Islet precursor cell (in vitro differentiated cells): ENCODE measurements at regions not wholly inside any gene's neighbourhood (a gene's known extent, or its start where the extent isn't known, plus 50 kb on each side); places are given as distances from the start of the nearest gene placed in this dataset.
A peak's percentile ranks its signal among the peaks of the same experiment; 100 is the strongest.

Experiments
- DNase-seq: peaks from one replicate; pipeline ENCODE4 v3.0.0-alpha.2; 2018

DNA sequence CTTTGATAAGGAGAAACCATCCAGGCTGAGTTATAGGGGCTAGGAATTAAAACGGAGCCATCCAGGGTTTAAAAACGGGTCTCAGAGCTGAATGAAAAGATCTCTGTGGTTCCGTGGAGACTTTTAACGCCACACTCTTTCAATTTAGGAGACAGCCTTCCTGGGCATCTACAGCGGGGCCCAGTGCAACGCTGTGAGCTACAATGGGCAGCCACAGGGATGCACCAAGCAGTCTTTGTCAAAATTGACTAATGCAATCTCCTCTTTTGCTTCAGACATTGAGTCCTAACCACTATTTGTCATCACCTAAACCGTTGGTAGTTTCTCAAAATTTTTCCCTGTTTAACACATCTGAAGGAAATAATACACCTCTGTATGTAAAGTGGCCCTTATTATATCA, 96.6 kb upstream of the ABCA1 start:
- DNase-seq: no peak

DNA sequence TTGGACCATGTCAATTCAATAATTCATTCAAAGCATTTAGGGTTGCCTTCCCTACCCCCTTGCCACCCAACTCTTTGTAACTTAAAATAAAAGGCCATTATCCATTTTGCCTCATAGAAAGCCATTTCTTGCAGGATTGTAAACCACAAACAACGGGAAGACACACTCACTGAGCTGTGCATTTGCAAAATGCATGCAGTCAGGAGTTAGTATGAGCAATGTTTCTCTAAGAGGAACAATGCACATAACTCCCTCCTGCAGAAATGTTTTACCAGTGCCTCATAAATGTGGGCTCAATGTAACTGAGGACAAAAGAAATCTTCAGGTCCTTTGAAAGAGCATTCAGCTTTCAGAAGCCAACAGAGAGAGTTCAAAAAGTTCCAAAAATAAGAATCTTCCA, 98.5 kb upstream of the ABCA1 start:
- DNase-seq: no peak

DNA sequence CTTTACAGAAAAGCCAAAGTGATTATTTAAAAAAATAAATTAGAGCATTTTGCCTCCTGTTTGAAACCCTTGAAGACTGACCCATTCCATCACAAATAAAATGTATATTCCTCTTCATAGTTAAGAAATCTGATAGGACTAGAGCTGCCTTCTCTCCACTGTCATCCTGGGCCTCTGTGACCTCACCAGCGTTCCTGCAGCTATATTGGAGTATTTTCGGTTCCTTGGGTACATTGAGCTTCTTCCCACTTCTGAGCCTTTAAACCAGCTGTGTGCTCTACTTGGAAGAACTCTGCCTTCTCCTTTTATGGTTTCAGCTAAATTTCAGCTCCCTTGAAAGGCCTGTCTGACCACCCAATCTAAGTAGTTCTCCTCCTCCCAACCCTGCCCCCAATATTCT, 99.1 kb upstream of the ABCA1 start:
- no peak for DNase-seq

DNA sequence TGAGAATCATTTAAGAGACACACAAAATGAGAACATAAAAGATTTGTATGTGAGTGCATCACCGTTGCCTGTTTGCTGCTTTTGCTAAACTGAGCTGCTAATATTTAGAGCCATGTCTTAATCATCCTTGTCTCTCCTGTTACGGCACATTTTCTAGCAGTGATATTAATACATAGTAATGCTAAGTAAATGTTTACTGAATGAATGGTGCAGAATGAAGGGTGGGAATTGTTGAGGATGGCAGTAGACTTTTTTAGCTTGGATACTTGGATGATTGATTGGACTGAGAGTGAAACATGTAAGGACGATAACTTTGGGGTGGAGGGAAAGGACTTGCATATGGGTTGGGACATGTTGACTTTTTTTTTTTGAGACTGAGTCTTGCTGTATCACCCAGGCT, 102.3 kb upstream of the ABCA1 start:
- no peak for DNase-seq

DNA sequence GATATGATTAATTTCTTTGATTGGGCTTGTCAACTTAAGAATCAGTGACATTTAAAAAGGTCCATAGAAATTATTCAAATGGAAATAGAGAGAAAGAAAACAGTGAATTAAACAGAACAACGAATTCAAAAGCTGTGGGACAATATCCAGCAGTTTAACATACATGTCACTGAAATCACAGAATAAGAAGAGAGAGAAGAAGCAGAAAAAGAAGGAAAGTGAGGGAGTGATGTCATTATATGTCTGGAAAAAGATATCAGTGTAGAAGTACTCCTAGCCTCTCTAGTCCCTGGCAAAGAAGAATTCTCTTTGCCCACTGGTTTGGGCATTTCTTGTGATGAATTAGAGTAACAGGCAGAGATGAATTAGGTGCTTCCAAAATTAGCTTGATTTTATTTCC, 109.2 kb upstream of the ABCA1 start:
- DNase-seq: no peak

DNA sequence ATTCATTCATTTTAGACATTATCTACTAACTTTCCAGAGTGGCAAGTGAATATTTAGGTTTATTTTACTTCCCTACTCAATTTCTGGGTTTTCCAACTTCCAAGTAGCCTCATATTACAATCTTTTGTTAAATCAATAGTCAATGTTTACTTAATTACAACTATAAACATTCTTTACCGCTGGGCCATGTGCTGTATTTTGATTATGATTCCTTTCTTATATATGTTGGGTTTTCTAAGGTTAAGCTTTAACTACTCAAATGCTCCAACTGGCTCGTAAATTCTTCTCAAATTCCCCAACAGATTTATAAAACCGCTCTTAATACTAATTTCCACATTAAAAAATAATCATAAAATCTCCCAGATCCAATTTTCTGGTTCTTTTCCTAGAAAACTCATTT, 110.1 kb upstream of the ABCA1 start:
- no peak for DNase-seq

DNA sequence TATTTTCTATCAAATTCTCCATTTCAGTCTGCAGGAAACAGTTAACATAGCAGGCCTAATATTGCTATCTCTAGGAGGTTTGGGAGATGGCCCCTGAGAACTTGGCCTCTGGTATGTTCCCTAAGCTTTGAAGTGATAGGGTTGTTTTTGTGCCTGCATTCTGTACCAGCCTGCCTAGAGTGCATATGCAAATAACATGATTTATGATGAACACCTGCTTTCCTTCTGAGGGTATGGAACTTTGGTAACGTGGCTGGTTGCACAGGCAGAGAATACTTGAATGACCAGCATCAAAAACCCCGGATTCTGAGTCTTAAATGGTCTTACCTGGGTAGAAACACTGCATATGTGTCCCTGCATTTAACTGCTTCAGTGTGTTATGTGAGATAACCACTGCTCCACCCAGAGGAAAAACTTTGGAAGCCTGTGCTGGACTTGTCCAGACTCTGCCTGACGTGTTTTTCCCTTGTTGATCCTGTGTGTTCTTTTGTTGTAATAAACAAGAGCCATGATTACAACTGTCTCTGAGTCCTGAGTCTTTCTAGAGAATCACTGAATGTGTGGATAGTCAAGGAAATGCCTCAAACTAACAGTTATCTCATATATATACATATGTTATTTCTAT, 111.3 kb upstream of the ABCA1 start:
- no peak for DNase-seq

DNA sequence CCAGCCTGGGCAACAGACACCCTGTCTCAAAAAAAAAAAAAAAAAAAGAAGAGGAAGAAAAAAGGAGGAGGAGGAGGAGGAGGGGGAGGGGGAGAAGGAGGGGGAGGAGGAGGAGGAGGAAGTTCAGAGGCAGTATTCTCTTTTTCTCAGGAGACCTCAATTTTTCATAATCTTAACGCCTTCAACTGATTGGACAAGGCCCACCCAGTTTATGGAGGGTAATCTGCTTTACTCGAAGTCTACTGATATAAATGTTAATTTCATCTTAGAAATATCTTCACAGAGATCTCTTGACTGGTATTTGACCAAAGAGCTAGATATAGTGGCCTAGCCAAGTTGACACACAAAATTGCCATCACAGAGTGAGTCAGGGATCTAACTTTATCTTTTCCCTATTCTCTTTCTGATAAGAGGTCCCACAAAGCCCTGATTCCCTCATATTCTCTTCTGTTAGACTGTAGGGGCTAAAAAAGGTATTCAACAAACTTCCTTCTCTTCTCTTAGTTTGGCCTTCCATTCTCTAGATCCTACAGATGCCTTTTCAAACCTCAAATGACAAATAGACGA, 115.5 kb upstream of the ABCA1 start:
- no peak for DNase-seq

DNA sequence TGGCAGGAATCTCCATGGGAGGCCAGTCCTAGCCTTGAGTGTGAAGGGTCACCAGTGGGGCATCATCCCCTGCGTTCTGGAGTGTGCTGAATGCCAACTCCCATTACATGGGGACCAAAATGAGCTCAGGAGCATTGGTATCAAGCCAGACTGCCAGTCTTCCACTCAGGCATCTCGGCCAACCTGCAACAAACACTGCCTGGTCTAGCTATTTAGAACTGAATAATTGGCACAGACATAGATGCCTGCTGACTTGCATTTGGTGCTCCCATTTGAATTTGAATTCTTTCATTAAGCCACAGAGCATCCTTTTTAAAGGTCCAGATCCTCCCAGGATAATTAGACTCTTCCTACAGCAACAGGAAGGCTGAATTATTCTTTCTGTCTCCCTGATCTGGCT, 116.6 kb upstream of the ABCA1 start:
- no peak for DNase-seq

DNA sequence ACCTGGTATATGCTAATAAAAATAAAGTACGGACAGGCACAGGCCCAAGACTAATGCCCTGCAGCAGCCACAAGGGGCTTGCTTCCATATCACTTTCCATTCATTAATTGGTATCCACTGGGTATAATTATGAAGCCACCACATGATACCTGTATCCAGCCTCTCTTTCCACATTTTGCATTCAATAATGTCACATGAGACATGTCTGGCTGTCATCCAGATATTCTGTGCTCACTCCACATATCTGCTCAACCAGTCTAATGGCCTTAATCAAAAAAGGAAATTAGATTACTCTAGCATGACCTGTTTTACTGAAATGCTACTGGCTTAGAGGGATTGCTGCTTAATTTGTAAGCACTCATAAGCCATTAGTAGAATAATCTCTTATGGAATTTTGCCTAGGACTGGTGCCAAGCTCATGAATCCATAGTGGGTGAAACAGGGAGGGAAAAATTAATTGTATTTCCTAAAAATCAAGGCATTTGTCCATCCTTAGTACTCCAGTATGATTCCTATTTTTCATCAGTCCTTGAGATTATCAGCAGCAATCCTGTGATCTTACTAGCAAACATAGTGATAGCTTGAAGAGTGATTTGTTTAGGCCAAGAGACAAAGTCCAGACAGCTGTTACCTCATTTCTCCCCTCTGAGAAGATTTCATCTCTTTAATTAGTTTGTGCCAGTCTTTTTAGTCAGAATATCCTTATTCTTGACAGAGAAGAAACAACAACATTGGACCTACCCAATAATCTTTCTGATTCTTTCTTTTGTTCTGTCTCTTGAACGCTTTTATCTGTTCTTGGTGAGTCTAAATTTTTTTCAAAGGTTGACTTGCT, 119.2 kb upstream of the ABCA1 start:
- DNase-seq: no peak

DNA sequence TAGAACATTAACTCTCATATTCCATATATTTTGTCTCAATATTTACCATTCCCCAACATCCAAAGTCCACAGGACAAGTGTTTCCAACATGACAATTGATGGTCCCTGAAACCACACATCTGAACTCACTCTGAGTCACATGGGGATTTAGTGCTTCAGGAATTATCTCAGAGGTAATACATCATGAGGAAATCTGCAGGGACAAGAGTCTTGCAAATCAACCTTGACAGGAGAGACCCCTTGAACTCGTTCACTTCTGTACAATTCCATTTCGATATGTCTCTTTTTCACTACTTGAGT, 119.7 kb upstream of the ABCA1 start:
- no peak for DNase-seq

DNA sequence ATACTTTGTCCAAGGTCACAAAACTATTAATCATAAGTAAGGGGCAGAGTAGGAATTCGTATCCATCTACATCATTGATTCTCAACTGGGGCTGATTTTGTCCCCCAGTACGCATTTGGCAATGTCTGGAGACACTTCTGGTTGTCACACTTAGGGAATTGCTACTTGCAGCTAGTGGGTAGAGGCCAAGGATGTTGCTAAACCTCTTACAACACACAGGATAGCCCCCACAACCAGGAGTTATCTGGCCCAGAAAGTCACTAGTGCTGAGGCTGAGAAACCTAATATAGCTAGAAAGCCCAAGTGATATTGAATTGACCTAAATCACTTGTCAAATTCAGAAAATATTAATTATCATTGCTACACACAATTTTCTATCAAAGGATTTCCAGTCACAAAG, 120.4 kb upstream of the ABCA1 start:
- no peak for DNase-seq

DNA sequence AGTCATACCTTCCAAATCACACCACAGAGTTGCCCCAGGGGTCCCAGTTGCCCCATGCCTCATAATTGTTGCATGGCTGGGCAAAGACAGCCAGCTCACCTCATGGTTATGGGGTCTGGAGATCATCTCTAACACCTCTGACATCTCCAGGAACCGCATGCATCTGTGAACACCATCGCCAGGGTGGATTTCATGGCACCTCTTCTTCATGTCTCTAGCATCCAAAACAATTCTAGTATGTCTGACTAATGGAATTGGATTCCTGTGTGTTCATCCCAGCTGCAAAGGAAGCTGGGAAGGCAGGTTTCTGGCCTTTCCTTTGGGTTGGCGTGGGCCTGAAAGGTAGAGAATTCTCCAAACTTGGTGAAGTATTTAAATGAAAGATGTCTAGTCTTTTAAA, 122.3 kb upstream of the ABCA1 start:
- DNase-seq: peak; percentile 84

DNA sequence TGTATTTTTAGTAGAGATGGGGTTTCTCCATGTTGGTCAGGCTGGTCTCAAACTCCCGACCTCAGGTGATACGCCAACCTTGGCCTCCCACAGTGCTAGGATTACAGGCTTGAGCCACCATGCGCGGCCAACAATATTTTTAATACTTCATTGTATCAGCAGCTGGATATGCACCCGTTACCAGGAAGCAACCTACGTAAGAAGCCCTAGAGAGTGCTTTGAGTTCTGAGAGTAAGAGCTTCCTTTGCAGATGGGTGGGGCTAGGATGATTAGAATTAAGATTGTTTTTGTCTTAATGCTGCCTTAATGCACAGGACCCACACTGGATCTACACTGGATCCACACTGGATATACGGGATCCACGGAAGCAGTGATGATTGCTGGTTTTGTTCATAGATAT, 123.9 kb upstream of the ABCA1 start:
- no peak for DNase-seq

DNA sequence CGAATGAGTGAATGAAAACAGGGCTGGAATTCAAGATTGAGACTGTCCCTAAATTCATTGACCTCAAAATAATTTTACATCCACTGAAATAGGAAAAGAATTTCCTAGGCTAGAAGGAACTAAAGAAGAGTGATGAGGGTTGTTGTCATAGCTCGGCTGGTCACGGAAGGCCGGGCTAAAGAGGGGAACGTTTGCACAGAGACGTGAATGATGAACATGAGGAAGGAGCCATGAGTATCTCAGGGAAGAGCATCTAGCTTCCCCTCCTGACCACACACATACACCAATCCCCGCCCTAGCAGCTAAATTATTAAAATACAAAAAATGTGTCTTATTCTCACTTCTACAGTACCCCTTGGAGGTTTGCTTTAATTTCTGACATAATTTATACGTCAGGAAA, 124.4 kb upstream of the ABCA1 start:
- DNase-seq: no peak

DNA sequence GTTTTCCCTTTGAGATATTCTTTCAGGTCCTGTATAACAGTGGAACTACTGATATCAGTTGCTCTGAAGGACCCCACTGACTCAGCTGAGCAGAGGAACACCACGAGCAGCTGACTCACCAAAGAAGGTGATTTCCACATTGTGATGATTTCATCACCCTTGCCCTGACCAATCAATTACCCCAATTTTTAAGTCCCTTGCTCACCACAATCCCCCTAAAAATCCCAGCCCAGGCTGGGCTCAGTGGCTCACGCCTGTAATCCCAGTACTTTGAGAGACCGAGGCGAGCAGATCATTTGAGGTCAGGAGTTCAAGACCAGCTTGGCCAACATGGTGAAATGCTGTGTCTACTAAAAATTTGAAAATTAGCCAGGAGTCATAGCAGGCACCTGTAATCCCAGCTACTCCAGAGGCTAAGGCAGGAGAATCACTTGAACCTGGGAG, 125.3 kb upstream of the ABCA1 start:
- DNase-seq: no peak

DNA sequence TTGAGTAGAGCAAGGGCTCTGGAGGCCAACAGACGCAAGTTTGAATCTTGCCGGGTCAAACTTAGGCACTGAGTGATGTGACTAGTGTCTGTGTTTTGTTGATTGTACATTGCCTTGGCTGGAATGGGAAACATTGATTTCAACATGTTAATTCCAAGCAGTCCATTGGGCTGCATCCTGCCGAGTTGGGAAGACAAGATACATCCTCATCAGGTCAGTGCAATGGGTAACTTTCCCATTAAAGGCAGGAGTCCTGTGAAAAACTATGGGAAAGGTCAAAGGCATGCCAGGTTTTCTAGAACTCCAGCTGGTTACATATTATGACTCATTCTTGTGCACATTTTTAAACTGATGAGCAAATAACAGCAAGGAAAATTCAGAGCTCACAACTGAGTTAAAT, 126.5 kb upstream of the ABCA1 start:
- no peak for DNase-seq

DNA sequence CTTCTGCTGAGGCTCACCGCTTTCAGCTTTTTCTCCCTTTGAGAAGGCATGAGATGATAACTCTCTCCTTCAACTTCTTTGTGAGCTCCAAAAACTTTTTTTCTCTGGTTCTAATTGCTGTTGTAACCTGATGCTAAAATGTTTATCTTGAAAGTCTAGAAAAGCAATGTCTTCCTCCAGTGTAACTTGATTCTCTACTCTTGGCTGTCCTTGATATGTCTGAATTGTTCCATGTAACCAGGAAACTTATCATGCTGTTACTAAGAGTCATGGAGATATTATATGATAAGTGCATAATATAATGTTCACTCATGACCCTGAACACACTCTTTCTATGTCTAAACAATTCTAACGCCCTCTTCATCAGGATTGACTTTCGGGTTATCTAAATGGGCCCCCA, 128.0 kb upstream of the ABCA1 start:
- no peak for DNase-seq

DNA sequence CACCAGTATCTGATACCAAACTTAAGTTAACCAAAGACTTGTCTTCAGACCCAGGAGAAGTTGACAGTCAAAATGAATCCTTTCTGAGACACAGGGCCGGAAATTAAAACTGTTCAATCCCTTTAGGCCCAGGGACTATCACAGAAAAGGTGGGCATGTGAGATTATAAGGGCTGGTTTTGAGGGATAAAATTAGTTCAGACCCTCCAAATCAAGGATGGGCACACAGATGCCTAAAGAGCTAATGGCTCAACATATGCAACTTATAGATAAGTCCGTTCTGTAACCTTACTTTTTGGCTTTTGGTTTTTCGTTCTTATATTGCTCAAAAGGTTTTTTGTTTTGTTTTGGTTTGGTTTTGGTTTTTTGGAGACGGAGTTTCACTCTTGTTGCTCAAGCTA, 129.6 kb upstream of the ABCA1 start:
- DNase-seq: no peak

DNA sequence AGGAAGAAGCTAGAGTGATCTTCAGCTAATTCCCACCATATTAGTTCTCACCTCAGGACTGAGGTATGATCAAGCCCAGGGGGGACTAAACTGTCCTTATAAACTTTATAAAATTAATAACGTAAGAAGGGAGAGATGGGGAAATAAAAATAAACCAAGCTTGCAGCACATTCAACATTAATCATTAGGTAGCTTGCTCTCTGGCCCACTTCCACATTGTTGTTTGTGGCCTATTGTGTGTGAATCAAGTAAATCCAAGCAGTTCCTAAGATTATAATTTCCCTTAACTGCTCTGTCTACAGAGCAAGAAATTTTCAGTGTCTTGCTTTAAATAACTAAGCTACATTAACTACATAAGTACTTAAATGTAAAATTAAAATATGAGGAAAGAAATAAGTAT, 131.3 kb upstream of the ABCA1 start:
- no peak for DNase-seq

DNA sequence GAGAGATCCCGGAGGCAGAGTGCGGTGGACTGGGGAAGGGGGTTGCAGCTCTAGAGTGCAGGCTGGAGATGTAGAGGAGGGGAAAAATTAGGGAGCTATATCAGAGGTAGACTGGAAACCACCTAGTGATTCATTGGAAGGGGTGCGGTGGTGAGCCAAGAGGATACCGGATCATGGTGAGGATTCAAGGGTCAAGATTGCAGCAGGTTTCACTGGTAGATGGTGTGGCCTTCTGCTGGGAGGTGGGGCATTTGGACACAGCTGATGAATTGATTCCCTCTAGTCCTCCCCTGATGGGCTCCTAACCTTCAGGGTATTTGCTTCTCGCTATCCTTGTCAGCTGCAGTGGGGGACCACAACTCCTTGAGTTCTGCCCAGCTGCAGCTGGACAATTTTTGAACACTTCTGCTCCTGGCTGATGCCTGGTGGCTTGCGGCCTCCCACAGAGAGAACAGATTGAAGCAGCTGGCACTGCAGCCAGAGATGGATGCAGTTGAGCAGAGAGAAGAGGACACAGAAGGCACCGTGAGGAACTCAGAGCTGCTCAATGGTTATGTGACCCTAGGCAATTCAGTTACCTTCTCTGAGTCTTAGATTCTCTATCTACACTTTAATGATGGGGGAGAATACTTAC, 134.4 kb upstream of the ABCA1 start:
- no peak for DNase-seq

DNA sequence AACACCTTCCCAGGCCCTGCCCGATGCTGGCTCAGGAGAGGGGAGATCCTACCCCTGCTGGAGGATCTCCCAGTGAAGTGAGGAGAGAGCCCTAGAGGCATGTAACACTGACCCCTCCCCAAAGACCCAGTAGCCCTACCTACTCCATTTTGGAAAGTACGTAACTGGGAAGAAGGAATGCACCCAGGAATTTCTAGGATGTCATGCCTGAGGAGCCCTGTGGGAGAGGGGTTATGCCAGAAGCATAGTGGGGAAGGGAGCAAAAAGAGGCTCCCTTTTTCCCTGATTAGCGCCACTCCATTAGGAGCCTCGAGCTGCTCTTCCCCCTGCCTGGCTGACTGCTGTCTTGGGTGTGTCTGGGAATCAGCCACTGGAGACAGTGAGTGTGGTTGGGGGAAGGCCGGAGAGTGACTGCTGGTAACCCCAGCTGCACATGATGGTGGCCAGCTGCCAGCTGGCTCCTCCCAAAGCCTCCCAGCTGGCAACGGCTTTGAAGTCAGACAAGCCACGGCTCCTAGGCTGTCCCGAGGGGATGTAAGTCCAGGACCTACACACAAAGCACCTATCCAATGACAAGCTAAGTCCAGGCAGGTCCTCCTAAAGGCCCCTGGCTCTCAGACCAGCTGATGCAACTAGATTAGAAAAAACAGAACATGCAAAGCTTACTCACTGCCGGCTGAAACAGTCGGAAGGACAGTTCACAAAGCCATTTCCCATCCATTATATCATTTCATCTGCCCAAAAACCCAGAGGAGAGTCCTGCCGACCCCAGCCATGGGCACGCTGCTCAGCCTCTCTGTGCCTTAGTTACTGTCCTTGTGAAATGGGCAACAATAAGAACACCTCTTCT, 136.5 kb upstream of the ABCA1 start:
- peak; percentile 98 for DNase-seq
